RWPE1 (cell line): ENCODE measurements at regions not wholly inside any gene's neighbourhood (a gene's known extent, or its start where the extent isn't known, plus 50 kb on each side); places are given as distances from the start of the nearest gene placed in this dataset.

ENCODE experiments used
- CTCF ChIA-PET: fragments of 350-600 bp; sonication (Branson Sonifier 250); formaldehyde crosslinking; extraction: SDS; loops from one replicate; lab custom pipeline; 2021; lab: Yijun Ruan, JAX
- POLR2A ChIA-PET: fragments of 400-600 bp; formaldehyde crosslinking; extraction: SDS; loops from one replicate; lab custom pipeline; 2020; ENCODE audit warnings: antibody characterized with exemption; ENCODE audit not compliant: low non-redundant PET; lab: Yijun Ruan, JAX
- DNase-seq: peaks from one replicate; pipeline ENCODE4 v3.0.0; 2012; ENCODE audit warnings: low spot score
- H3K27ac ChIP-seq: fragments of 450-650 bp; 2 replicates; pipeline ENCODE4 v1.5.1; 2017
- TF ChIP-seq, protein P1 (sequence below): fragments of 450-650 bp; conservative IDR thresholded peaks from 2 replicates; pipeline ENCODE4 v1.5.1; 2017; ENCODE audit warnings: low read depth, mild to moderate bottlenecking

DNA sequence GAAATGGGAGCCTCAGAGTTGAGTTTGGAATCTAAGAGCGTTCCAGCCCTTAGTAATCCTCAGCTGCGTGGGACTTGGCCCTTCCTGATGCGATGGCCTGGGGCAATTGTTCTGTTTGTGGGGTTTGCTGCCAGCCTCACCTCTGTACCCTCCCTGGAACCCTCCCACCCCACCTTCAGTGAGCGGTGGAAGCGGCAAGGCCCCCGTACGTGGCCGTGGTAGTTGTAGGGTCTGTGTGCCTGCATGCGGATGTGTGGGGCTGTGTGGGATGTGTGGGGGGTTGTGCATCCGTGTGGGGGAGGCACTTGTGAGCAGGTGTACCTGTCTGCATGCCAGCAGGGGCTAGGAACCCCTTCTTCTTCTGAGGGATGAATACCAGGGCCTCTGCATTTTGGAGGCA, 65.4 kb upstream of the ADRA2C start:
- CTCF ChIA-PET: no interaction called here
- POLR2A ChIA-PET: no interaction called here
- no peak for DNase-seq
- TF ChIP-seq, protein P1, sequence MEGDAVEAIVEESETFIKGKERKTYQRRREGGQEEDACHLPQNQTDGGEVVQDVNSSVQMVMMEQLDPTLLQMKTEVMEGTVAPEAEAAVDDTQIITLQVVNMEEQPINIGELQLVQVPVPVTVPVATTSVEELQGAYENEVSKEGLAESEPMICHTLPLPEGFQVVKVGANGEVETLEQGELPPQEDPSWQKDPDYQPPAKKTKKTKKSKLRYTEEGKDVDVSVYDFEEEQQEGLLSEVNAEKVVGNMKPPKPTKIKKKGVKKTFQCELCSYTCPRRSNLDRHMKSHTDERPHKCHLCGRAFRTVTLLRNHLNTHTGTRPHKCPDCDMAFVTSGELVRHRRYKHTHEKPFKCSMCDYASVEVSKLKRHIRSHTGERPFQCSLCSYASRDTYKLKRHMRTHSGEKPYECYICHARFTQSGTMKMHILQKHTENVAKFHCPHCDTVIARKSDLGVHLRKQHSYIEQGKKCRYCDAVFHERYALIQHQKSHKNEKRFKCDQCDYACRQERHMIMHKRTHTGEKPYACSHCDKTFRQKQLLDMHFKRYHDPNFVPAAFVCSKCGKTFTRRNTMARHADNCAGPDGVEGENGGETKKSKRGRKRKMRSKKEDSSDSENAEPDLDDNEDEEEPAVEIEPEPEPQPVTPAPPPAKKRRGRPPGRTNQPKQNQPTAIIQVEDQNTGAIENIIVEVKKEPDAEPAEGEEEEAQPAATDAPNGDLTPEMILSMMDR: no peak
- no peak overlapping the region for H3K27ac ChIP-seq

DNA sequence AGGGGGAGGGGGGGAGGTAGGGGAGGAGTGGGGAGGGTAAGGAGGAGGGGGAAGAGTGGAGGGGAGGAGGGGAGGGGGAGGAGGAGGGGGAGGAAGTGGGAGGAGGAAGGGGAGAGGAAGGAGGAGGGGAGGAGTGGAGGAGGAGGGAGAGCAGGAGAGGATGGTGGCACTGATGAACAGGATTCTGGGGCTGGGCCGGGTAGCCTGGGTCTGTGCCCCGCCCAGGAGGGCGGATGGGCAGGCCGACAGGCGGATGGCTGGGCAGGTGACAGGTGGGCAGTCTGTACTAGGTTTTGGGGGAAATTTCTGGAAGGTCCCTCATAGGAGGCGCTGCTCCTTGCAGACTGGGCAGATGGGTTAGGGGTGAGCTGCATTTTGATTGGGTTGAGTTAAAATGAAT, 66.0 kb upstream of the ADRA2C start:
- POLR2A ChIA-PET: no interaction called here
- no peak overlapping the region for H3K27ac ChIP-seq
- TF ChIP-seq, protein P1: no peak
- CTCF ChIA-PET: no interaction called here
- no peak for DNase-seq

DNA sequence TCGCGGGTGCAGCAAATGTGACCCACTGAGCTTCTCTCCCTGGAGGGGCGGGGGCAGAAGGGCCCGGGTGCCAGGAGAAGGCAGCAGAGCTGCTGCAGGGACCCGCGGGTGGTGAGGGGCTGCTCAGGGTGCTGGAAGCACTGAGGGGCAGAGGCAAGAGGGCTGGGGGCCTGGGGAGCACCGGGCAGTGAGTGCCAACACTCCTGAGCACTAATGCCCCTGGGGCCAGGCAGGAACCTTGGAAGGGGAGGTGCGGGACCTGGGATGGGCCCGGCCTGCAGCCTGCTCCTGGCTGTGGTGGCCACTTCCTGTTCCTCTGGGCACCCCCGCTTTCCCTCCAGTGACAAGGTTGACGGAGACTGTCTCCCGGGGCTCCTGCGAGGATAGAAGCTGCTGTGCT, 66.5 kb upstream of the ADRA2C start:
- TF ChIP-seq, protein P1: no peak
- ChIA-PET POLR2A (no interaction called here), CTCF (no interaction called here)
- H3K27ac ChIP-seq: no peak overlapping the region
- no peak for DNase-seq

DNA sequence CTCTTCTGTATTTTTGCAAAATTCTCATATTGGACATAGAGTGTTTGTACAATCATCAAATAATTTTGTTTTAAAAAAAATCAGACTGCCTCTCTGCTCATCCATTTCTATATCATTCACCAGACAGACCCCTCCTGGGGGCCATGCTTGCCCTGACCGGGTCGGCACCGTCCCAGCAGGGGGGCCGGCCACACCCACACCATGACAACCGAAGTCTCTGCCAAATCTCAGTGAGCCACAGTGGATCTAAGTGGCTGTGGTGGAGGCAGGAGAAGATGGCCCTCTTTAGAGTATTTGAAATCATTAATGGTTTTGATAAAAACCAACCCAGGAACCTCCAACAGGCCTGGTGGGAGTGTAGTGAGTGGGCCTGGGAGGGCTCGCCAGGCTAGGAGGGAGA, 66.9 kb upstream of the ADRA2C start:
- POLR2A ChIA-PET: no interaction called here
- TF ChIP-seq, protein P1: no peak
- CTCF ChIA-PET: no interaction called here
- H3K27ac ChIP-seq: no peak overlapping the region
- DNase-seq: no peak

DNA sequence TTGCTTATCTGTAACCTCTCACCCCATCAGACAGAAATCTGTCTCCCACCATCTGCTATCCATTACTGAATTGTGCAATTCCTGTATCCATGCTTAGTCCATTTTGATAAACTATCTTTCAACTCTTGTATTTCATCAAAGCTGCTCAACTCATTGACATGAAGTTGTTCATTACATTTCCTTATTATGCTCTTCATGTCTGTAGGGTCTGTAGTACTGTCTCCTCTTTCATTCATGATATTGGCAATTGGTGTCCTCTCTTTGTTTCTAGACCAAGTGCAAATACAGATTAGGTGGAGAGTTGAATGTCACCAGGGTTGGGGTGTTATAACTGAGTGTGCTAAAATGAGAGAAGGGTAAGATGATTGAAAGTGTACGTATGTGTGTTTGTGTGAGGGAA, 69.2 kb upstream of the ADRA2C start:
- H3K27ac ChIP-seq: no peak overlapping the region
- DNase-seq: no peak
- POLR2A ChIA-PET: no interaction called here
- CTCF ChIA-PET: no interaction called here
- TF ChIP-seq, protein P1: no peak

DNA sequence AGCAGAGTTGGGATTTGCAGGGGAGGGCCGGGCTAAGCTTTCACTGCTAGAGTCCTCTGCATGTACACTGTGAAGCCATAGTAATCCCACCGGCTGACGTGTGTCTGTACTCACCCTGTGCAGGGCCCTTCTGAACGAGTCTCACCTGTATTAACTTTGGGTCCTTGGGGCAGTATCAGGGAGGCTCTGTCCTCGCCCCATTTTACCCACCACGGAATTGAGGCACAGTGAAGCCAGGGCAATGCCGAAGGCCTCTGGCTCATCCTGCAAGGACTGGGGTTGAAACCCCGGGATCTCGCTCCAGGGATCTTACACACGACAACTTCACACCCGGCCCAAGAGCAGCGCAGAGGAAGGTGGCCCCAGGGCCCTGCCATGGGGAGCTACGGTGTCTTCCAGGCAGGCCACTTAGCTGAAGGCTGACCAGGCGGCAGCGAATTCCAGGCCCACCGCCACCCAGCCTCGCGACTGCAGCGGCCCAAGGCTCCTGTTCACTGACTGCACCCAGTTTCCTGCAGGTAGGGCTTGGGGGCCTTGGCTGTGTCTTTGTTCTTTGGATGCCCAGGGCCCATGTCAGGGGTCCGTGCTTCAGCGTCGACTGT, 75.5 kb upstream of the ADRA2C start:
- TF ChIP-seq, protein P1: no peak
- POLR2A ChIA-PET: no interaction called here
- H3K27ac ChIP-seq: no peak overlapping the region
- no peak for DNase-seq
- CTCF ChIA-PET: no interaction called here
